Fibroblast of lung (primary cell): ENCODE measurements at regions not wholly inside any gene's neighbourhood (a gene's known extent, or its start where the extent isn't known, plus 50 kb on each side); places are given as distances from the start of the nearest gene placed in this dataset.

ENCODE experiments used
- CTCF ChIP-seq, 2 donors: IDR thresholded peaks in 1 of 2; conservative IDR thresholded peaks in 1 of 2; 1 replicate in 1 of 2; 2 replicates in 1 of 2; pipeline ENCODE4 v1.5.1; 2011 to 2012; ENCODE audit warnings: low read length in 2 of 2, control low read depth in 1 of 2, inconsistent platforms in 1 of 2, low read depth in 1 of 2, mild to moderate bottlenecking in 1 of 2
- EZH2 ChIP-seq: IDR thresholded peaks from 2 replicates; pipeline ENCODE4 v1.5.1; 2012; ENCODE audit warnings: low read length, control low read depth, mild to moderate bottlenecking; ENCODE audit errors: missing control alignments

GRCh38 chr10:43746906-43747305, 98.2 kb upstream of the ZNF32 start:
- TF ChIP-seq CTCF (conservative IDR thresholded peaks at IDR 0.05 in 1 of 2, IDR thresholded peaks at IDR 0.05 in 1 of 2; ENCODE audit: low read depth in 1 of 2, low read length in 2 of 2) (no peak), EZH2 (no peak)
